ENCODE measurements at regions not wholly inside any gene's neighbourhood (a gene's known extent, or its start where the extent isn't known, plus 50 kb on each side); places are given as distances from the start of the nearest gene placed in this dataset.
"Not testable (repeated sequence)": the region's sequence is repeated elsewhere in the genome, so short reads cannot be mapped to it uniquely, and the experiment has no call there.

- DNase-seq: no peak
These were observed 148.6 kb upstream of the CDIN1 start for GRCh38 chr15:36430726-36431265.

- DNase-seq: no peak
These were observed 147.3 kb upstream of the CDIN1 start for GRCh38 chr15:36432161-36432560.

GRCh38 chr15:36434177-36434576, 145.2 kb upstream of the CDIN1 start:
- DNase-seq: no peak

- no peak for DNase-seq
These were observed 140.9 kb upstream of the CDIN1 start for GRCh38 chr15:36438499-36438898.

- no peak for DNase-seq
These were observed 132.1 kb upstream of the CDIN1 start for GRCh38 chr15:36447373-36447772.

GRCh38 chr15:36448418-36448817, 131.0 kb upstream of the CDIN1 start:
- no peak for DNase-seq

GRCh38 chr15:36449084-36449661, 130.3 kb upstream of the CDIN1 start:
- DNase-seq: no peak

- DNase-seq: no peak
These were observed 129.7 kb upstream of the CDIN1 start for GRCh38 chr15:36449662-36450145.

- not testable (repeated sequence) for DNase-seq
These were observed 125.2 kb upstream of the CDIN1 start for GRCh38 chr15:36454244-36454643.

GRCh38 chr15:36458411-36458810, 121.0 kb upstream of the CDIN1 start:
- no peak for DNase-seq

GRCh38 chr15:36465304-36465703, 114.1 kb upstream of the CDIN1 start:
- no peak for DNase-seq

- DNase-seq: no peak
These were observed 110.7 kb upstream of the CDIN1 start for GRCh38 chr15:36468746-36469145.

GRCh38 chr15:36469311-36469966, 110.0 kb upstream of the CDIN1 start:
- no peak for DNase-seq

- DNase-seq: no peak
These were observed 106.8 kb upstream of the CDIN1 start for GRCh38 chr15:36472672-36473071.

GRCh38 chr15:36478561-36478960, 100.9 kb upstream of the CDIN1 start:
- no peak for DNase-seq

GRCh38 chr15:36479200-36479896, 100.1 kb upstream of the CDIN1 start:
- no peak for DNase-seq

GRCh38 chr15:36481156-36481555, 98.3 kb upstream of the CDIN1 start:
- no peak for DNase-seq

- no peak for DNase-seq
These were observed 96.0 kb upstream of the CDIN1 start for GRCh38 chr15:36483409-36483808.

- no peak for DNase-seq
These were observed 95.2 kb upstream of the CDIN1 start for GRCh38 chr15:36484038-36484778.

GRCh38 chr15:36491912-36492311, 87.5 kb upstream of the CDIN1 start:
- no peak for DNase-seq

- DNase-seq: no peak
These were observed 83.9 kb upstream of the CDIN1 start for GRCh38 chr15:36495456-36495991.

GRCh38 chr15:36497901-36498300, 81.5 kb upstream of the CDIN1 start:
- no peak for DNase-seq

- DNase-seq: no peak
These were observed 81.0 kb upstream of the CDIN1 start for GRCh38 chr15:36498401-36498800.
